ENCODE measurements at regions not wholly inside any gene's neighbourhood (a gene's known extent, or its start where the extent isn't known, plus 50 kb on each side); places are given as distances from the start of the nearest gene placed in this dataset.

DNA sequence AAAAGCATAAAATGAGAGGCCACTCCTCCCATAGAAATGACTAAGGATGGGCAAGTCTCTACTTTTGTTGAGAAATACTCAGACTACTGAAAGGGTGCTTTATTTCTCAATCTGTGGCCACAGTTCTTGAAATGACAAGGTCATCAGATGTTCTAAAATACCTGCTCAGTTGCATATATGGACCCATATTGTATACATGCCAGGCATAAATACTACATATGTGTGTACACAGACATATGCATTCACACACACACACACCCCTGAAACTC is 691.5 kb upstream of the SORCS1 start:
- H3K9ac ChIP-seq (ENCODE audit: low read depth in 1 of 2, low read length in 2 of 2): no peak overlapping the region
- no peaks in the 10 kb centered on the region for H3K36me3 ChIP-seq (ENCODE audit: control insufficient read depth in 4 of 4, insufficient read depth in 3 of 4, low read depth in 1 of 4, low read length in 3 of 4)
- H3K9me3 ChIP-seq (ENCODE audit: control insufficient read depth in 4 of 4, low read length in 3 of 4): no peaks in the 10 kb centered on the region
- H3K27ac ChIP-seq (ENCODE audit: low read depth in 1 of 2, low read length in 2 of 2): no peak overlapping the region
- no peaks in the 10 kb centered on the region for H3K27me3 ChIP-seq (ENCODE audit: control insufficient read depth in 4 of 4, insufficient read depth in 4 of 4, low read length in 3 of 4)
- H3K4me1 ChIP-seq (ENCODE audit: control insufficient read depth in 4 of 4, insufficient read depth in 4 of 4, low read length in 3 of 4): no peaks in the 10 kb centered on the region
- DNase-seq (ENCODE audit: low spot score): no peak
- H3K4me3 ChIP-seq (ENCODE audit: low read depth in 1 of 3, low read length in 3 of 3): no peak overlapping the region
- TF ChIP-seq TAF1 (conservative IDR thresholded peaks at IDR 0.05): no peak
- no peak for TF ChIP-seq NR2F2 (IDR thresholded peaks at IDR 0.05)

DNA sequence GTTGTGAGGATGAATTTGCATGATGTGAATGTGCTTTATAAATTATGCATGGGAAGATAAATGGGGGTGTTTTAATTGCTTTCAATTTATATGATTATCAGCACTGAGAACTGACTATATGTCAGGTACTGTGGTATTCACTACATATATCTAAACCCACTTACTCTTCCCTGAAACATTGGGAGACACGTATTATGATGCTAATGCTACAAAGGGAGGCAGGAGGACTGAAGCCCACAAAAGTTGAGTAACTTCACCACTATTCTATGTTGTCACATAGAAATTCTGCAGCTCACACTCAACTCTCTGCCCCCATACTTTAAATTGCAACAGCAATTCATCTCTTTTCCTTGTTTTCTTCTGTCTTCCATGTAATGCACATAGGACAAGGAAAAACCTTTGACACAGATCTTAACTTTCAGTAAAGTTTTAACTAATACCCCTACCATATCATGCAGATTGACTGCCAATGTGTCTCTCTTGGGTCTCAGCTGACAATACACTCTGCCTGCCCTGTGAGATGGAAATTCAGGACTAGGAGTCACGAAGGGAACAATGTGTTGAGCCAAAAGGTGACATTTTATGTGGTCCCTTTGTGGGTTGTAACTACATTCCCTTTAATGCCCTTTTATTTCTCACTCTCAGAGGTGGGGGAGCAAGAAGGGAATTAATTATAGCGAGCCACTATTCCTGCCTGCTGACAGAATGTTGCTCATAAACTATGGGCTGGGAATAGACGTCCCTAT is 691.0 kb upstream of the SORCS1 start:
- TF ChIP-seq JUND (IDR thresholded peaks at IDR 0.05): no peak
- TF ChIP-seq, protein P1, sequence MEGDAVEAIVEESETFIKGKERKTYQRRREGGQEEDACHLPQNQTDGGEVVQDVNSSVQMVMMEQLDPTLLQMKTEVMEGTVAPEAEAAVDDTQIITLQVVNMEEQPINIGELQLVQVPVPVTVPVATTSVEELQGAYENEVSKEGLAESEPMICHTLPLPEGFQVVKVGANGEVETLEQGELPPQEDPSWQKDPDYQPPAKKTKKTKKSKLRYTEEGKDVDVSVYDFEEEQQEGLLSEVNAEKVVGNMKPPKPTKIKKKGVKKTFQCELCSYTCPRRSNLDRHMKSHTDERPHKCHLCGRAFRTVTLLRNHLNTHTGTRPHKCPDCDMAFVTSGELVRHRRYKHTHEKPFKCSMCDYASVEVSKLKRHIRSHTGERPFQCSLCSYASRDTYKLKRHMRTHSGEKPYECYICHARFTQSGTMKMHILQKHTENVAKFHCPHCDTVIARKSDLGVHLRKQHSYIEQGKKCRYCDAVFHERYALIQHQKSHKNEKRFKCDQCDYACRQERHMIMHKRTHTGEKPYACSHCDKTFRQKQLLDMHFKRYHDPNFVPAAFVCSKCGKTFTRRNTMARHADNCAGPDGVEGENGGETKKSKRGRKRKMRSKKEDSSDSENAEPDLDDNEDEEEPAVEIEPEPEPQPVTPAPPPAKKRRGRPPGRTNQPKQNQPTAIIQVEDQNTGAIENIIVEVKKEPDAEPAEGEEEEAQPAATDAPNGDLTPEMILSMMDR (IDR thresholded peaks at IDR 0.05; ENCODE audit: low read depth, low read length, missing input control): no peak
- TF ChIP-seq, protein P2, sequence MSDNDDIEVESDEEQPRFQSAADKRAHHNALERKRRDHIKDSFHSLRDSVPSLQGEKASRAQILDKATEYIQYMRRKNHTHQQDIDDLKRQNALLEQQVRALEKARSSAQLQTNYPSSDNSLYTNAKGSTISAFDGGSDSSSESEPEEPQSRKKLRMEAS (IDR thresholded peaks at IDR 0.05): no peak
- H3K9me3 ChIP-seq (ENCODE audit: control insufficient read depth in 4 of 4, low read length in 3 of 4): no peaks in the 10 kb centered on the region
- H3K36me3 ChIP-seq (ENCODE audit: control insufficient read depth in 4 of 4, insufficient read depth in 3 of 4, low read depth in 1 of 4, low read length in 3 of 4): no peaks in the 10 kb centered on the region
- WGBS: 49% methylated on average over 4 of the region's 4 CpGs
- no peaks in the 10 kb centered on the region for H3K4me1 ChIP-seq (ENCODE audit: control insufficient read depth in 4 of 4, insufficient read depth in 4 of 4, low read length in 3 of 4)
- H3K27me3 ChIP-seq (ENCODE audit: control insufficient read depth in 4 of 4, insufficient read depth in 4 of 4, low read length in 3 of 4): no peaks in the 10 kb centered on the region
- no peak overlapping the region for H3K27ac ChIP-seq (ENCODE audit: low read depth in 1 of 2, low read length in 2 of 2)
- H3K4me3 ChIP-seq (ENCODE audit: low read depth in 1 of 3, low read length in 3 of 3): no peak overlapping the region
- H3K9ac ChIP-seq (ENCODE audit: low read depth in 1 of 2, low read length in 2 of 2): no peak overlapping the region
- no peak for DNase-seq (ENCODE audit: low spot score)

DNA sequence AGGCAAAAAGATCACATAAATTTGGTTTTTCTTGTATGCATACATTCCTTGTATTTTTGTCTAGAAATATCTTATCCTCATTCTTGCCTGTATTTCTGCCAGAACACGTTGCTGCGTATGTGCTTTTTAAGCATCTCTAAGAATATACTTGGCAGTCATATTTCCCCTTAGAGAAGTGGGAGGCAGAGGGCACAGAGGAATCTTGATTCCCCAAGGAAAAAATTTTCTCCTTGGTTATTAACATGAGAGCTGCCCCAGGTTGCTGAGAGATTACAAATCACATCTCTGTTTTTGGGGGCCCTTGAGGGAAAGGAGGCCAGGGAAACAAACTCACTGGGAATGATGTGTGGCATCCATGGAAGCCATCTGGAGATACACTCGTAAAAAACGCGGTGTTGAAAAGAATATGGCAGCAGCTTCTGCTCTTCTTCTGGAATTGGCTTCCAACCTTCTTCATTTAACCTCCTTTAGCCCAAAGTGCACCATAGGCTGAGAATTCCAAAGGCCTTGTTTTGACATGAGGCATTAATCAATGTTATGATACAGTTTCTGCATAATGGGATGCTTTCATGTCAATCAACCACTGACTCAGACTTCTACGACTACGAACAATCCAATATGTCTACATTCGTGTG is 684.3 kb upstream of the SORCS1 start:
- H3K27ac ChIP-seq (ENCODE audit: low read depth in 1 of 2, low read length in 2 of 2): no peak overlapping the region
- 81% methylated on average over 8 of the region's 8 CpGs for WGBS
- H3K9ac ChIP-seq (ENCODE audit: low read depth in 1 of 2, low read length in 2 of 2): no peak overlapping the region
- H3K9me3 ChIP-seq (ENCODE audit: control insufficient read depth in 4 of 4, low read length in 3 of 4): no peaks in the 10 kb centered on the region
- no peaks in the 10 kb centered on the region for H3K27me3 ChIP-seq (ENCODE audit: control insufficient read depth in 4 of 4, insufficient read depth in 4 of 4, low read length in 3 of 4)
- H3K36me3 ChIP-seq (ENCODE audit: control insufficient read depth in 4 of 4, insufficient read depth in 3 of 4, low read depth in 1 of 4, low read length in 3 of 4): no peaks in the 10 kb centered on the region
- H3K4me3 ChIP-seq (ENCODE audit: low read depth in 1 of 3, low read length in 3 of 3): no peak overlapping the region
- TF ChIP-seq FOXA1 (IDR thresholded peaks at IDR 0.05) (no peak), SP1 (IDR thresholded peaks at IDR 0.05) (no peak), HNF4G (IDR thresholded peaks at IDR 0.05) (no peak), GABPA (IDR thresholded peaks at IDR 0.05 in 1 of 2, conservative IDR thresholded peaks at IDR 0.05 in 1 of 2) (no peak), TAF1 (conservative IDR thresholded peaks at IDR 0.05) (no peak), RXRA (IDR thresholded peaks at IDR 0.05) (no peak), RAD21 (IDR thresholded peaks at IDR 0.05) (no peak), JUND (IDR thresholded peaks at IDR 0.05) (no peak), NR2F2 (IDR thresholded peaks at IDR 0.05) (no peak)
- TF ChIP-seq, protein P3, sequence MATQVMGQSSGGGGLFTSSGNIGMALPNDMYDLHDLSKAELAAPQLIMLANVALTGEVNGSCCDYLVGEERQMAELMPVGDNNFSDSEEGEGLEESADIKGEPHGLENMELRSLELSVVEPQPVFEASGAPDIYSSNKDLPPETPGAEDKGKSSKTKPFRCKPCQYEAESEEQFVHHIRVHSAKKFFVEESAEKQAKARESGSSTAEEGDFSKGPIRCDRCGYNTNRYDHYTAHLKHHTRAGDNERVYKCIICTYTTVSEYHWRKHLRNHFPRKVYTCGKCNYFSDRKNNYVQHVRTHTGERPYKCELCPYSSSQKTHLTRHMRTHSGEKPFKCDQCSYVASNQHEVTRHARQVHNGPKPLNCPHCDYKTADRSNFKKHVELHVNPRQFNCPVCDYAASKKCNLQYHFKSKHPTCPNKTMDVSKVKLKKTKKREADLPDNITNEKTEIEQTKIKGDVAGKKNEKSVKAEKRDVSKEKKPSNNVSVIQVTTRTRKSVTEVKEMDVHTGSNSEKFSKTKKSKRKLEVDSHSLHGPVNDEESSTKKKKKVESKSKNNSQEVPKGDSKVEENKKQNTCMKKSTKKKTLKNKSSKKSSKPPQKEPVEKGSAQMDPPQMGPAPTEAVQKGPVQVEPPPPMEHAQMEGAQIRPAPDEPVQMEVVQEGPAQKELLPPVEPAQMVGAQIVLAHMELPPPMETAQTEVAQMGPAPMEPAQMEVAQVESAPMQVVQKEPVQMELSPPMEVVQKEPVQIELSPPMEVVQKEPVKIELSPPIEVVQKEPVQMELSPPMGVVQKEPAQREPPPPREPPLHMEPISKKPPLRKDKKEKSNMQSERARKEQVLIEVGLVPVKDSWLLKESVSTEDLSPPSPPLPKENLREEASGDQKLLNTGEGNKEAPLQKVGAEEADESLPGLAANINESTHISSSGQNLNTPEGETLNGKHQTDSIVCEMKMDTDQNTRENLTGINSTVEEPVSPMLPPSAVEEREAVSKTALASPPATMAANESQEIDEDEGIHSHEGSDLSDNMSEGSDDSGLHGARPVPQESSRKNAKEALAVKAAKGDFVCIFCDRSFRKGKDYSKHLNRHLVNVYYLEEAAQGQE (IDR thresholded peaks at IDR 0.05): no peak
- TF ChIP-seq, protein P4, sequence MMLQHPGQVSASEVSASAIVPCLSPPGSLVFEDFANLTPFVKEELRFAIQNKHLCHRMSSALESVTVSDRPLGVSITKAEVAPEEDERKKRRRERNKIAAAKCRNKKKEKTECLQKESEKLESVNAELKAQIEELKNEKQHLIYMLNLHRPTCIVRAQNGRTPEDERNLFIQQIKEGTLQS (IDR thresholded peaks at IDR 0.05): no peak
- TF ChIP-seq, protein P1 (IDR thresholded peaks at IDR 0.05; ENCODE audit: low read depth, low read length, missing input control): no peak
- TF ChIP-seq, protein P5, sequence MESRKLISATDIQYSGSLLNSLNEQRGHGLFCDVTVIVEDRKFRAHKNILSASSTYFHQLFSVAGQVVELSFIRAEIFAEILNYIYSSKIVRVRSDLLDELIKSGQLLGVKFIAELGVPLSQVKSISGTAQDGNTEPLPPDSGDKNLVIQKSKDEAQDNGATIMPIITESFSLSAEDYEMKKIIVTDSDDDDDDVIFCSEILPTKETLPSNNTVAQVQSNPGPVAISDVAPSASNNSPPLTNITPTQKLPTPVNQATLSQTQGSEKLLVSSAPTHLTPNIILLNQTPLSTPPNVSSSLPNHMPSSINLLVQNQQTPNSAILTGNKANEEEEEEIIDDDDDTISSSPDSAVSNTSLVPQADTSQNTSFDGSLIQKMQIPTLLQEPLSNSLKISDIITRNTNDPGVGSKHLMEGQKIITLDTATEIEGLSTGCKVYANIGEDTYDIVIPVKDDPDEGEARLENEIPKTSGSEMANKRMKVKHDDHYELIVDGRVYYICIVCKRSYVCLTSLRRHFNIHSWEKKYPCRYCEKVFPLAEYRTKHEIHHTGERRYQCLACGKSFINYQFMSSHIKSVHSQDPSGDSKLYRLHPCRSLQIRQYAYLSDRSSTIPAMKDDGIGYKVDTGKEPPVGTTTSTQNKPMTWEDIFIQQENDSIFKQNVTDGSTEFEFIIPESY (IDR thresholded peaks at IDR 0.05): no peak
- TF ChIP-seq, protein P2 (IDR thresholded peaks at IDR 0.05): no peak
- H3K4me1 ChIP-seq (ENCODE audit: control insufficient read depth in 4 of 4, insufficient read depth in 4 of 4, low read length in 3 of 4): no peaks in the 10 kb centered on the region
- DNase-seq (ENCODE audit: low spot score): no peak

Data from liver (tissue), 8 donors.